GM21423 (cell line): ENCODE measurements at regions not wholly inside any gene's neighbourhood (a gene's known extent, or its start where the extent isn't known, plus 50 kb on each side); places are given as distances from the start of the nearest gene placed in this dataset.
"Not testable (repeated sequence)": the region's sequence is repeated elsewhere in the genome, so short reads cannot be mapped to it uniquely, and the experiment has no call there.

Experiments used
- ATAC-seq: cut with Tn5 transposase; IDR thresholded peaks from one replicate; pipeline ENCODE4 v1.9.1; 2021; ENCODE audit warnings: mild to moderate bottlenecking, moderate library complexity; ENCODE audit not compliant: unreplicated experiment

DNA sequence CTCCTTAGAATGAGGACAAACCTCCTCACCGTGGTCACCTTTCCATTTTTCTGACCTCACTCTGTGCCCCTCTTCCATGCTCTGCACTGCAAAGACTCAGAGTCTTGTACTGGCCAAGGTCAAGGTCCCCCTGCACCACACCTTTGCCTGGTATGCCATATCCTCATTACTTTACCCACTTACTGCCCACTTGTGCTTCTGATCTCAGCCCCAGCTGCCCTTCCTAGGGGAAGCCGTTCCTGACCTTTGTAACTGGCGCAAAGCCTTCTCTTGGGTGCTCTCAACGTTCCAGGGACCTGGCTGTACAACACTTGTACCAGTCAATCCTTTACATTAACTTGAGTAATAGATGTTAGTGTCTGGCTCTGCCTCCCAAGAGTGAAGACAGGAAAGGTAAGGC, 256.0 kb downstream of the SV2B start:
- no peak for ATAC-seq

DNA sequence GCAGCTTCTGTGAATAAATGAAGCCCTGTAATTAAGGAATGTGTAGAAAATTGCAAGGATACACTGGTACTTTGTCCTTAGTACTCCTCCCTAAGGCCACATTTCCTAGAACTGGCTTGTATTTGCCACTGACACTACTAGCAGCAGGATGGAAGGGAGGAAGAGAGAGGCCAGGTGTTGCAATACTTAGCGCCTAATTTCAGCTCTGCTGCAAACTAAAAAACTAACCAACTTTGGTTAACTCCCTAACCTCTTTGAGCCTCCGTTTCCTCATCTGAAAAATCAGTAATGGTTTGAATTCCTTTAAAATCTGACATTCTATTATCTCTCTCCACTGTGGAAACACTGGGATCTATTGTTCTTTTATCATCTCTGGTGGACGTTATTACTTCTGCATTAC, 257.0 kb downstream of the SV2B start:
- ATAC-seq, result no peak

DNA sequence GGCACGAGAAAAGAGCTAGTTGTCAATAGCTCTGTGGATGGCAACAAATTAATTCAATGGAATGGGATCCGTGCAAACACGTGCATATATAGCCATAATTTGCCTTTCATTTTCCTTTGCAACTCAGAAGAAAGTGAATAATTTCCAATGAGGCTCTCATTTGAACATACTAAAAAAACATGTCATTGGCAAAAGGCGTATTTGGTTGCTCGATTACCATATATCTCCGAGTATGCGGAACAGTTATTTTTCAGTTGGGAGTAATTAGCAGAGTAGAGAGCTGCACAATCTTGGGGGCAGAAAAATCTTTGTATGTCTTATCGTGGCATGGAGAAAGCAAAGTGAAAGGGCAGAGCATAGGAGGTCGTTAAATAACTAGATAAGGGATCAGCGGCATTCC, 257.4 kb downstream of the SV2B start:
- ATAC-seq, result no peak

DNA sequence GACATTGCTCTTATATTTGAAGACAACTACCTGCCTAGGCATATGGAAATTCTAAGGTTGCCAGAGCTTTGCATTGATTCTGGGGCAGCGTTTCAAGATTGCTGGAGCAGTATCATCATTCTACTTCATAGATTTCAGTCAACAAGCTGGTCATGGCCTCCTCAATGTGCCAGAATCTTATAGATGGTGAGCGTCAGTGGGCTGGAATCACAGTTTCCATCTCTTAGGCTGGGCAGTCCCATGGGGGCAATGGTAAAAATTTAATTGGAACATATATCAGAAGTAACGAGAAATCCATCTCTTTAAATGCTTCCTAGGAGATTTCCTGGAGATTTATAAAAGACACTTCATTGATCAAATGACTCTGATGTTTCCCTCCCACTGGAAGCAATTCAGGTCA, 258.3 kb downstream of the SV2B start:
- no peak for ATAC-seq

DNA sequence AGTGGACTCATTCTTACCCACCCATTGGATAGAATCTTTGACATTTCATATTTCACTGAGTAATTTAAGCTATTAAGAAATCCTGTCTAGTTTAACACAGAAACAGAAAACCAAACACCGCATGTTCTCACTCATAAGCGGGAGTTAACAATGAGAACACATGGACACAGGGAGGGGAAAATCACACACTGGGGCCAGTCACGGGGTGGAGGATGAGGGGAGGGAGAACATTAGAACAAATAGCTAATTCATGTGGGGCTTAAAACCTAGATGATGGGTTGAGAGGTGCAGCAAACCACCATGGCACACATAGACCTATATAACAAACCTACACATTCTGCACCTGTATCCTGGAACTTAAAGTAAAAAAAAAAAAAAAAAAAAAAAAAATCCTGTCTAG, 261.6 kb downstream of the SV2B start:
- not testable (repeated sequence) for ATAC-seq

DNA sequence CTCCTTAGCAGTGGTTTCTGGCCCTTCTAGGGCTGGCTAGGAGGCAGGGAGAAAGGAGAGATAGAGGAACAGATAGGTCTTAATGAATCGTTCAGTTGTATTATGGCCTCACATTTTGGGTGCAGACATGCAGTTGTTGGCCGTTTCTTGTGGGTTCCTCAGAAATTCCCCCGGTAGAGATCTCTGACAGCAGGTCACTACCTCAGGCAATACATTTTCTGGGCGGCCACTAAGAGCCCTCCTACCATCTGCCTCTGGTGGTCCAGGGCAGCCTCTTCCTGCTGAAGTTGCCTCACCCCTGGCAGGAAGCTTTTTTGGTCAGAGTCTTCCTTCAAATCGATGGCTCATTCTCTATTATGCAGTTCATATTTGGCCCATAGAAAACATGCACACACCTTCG, 266.1 kb downstream of the SV2B start:
- no peak for ATAC-seq

DNA sequence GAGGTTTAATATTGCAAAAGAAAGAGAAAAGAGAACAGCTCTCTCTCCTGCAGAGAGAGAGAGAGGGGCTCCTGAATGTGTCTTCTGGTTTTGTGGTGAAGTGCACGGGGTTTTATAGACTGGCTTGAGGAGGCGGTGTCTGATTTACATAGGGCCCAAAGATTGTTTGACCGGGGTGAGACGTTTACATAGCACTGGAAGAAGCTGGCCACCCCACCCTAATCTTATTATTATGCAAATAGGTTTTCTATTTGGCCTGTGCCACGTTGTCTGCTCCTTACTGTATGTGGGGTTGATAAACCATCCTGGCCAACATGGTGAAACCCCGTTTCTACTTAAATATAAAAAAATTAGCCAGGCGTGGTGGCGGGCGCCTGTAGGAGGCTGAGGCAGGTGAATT, 268.6 kb downstream of the SV2B start:
- no peak for ATAC-seq

DNA sequence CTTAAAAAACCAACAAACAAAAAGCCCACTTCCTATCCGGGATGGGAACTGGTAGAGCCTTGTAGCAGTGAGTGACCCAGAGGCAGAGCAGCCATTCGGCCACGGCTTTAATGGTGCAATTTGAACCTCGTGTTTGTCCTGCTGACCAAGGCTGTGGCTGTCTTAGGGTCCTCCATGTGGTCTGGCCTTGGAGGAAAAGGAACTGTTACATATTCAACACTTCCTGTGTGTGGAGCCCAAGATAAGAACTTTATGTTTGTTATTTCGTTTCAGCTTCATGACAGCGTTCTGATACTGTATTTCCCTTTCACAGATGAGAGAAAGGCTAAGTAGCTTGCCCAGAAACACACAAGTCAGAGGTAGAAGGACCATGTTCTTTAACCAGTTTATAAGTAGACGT, 269.8 kb downstream of the SV2B start:
- no peak for ATAC-seq

DNA sequence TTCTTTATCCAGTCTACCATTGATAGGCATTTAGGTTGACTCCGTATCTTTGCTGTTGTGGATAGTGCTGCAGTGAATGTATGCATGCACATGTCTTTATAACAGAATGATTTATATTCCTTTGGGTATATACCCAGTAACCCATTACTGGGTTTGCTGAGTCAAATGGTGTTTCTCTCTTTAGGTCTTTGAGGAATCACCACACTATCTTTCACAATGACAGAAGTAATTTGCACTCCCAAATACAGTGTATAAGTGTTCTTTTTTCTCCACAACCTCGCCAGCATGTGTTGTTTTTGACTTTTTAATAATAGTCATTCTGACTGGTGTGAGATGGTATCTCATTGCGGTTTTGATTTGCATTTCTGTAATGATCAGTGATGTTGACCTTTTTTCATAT, 271.3 kb downstream of the SV2B start:
- not testable (repeated sequence) for ATAC-seq

DNA sequence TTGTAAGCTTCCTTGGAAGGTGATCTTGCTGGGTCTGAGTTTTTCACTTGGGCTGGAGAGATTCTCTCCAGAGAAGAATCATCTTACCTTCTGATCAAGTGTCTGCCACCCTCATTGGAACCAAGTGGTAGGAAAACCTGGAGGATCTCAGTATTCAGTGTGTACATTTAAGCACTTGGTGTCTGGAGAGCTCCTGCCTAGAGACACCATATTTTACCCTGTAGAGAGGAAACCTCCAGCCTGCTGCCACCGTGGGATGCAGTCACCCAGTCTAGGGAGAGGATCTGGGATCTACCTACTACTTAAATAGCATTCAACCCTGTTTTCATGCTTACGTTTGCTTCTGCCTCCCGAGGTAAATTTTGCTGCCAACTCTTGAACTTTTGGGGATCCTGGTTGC, 274.3 kb downstream of the SV2B start:
- no peak for ATAC-seq

DNA sequence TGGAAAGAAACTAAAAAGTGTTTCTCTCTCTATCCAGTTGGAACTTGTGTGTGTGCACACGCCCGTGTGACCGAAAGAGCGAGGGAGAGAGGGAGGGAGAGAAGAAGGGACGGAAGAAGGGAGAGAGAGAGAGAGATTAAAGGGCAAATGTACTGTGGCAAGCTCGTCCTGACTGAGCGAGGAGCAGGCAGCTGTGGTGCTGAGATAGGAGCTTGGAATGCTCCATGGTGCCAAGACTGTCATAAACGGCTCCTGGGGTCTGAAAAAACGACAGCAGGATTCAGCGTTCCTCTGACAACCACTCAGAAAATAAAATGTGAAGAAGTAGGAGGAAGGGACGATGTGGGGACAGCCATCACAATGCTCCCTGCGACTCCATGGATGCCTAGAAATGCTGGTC, 276.0 kb downstream of the SV2B start:
- ATAC-seq, result no peak

DNA sequence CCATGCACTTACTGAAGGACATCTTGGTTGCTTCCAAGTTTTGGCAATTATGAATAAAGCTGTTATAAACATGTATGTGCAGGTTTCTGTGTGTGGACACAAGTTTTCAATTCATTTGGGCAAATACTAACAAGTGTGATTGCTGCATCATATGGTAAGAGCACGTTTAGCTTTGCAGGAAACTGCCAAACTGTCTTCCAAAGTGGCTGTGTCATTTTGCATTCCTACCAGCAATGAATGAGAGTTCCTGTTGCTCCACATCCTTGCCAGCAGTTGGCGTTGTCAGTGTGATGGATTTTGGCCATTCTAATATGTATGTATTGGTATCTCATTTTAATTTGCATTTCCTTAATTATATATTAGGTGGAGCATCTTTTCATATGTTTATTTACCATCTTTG, 280.1 kb downstream of the SV2B start:
- ATAC-seq, result no peak

DNA sequence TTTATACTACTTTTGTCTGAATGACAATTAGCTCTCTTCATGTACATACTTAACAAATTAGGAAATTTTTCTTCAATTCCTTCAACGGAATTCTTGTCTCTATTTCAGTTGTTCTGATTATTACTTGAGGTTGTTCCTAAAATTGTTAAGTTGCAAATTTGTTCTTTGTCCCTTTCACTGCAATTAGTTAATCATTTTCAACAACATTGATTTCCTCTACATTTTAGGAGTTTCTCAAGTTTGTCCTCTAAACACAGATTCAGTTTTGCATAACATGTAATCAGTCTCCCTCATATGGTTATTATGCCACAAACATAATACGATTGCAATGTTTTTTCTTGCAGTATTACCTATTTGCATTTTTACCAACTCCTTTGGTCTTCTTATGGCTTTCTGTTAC, 283.5 kb downstream of the SV2B start:
- no peak for ATAC-seq

DNA sequence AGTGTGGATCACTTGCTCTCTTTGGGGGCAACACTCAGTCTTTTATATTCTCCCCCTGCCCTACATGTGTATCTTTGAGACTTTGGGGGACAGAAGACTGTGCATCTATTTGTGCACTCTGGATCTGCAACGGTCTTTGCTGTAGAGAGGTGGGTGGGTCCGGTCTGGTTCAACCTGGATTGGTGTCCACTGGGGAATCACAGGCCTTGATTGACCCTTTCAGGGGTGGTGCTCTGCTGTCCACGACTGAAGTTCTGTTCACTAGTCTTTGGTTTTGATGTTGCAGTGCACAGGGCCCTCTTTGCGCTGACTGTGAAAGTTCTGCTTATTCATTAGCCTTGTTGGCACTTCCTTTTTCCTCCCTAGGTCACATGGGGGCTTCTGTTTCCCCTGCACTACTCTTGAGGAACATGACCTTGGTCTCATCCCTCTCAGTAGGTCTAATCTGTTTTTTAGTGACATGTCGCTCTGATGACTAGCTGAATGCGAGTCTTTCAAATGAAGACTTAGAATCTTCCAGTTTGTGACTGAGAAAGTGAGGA, 284.2 kb downstream of the SV2B start:
- no peak for ATAC-seq

DNA sequence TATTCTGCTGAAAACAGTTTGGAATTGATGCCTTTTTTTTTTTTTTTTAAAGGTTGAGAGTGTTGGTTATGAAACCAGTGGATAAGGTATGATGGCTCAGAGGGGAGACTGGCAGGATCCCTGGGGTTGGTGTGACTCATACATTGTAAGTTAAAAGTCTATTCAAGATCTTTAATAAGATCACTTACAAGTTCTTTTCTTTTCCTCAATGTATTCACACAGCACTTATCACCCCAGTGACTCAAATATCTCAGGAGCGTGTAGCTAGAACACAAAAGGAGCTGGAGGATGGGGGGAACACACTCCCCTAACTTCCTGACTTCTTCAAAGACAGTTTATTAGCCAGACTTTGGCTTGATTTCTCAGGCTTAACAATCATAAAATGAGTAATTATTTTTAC, 285.3 kb downstream of the SV2B start:
- no peak for ATAC-seq

DNA sequence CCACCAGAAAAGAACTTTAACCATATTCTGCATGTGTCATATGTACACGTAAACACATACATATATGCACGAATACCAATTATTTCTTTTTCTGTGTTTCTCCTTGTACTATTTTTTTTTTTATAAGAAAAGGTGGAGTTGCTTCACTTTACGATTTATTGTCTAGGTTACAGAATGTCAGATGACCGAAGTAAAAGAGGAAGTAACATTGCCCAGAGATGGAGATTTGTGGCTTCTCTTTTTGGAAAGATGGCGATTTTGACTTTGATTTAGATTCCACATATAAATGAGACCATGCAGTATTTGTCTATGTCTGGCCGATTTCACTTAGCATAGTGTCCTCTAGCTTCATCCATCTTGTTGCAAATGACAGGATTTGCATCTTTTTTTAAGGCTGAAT, 293.1 kb downstream of the SV2B start:
- no peak for ATAC-seq

DNA sequence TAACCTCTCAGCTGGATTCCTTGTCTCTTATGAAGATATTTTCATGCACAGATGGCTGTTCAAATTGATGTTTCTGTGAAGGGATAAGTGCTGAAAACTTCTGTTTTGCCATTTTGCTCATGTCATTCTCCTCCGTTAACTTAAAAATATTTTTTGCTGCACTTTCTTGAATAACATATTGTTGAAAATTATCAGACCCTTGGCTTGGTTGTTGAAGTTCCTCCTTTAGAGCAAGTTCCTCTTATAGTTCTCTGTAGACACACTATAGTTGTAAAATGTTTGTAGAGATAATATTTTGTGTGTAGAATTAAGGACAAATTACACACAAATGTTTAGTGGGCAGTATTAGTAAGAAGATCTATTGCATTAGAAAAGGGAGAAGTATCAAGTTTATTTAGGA, 300.4 kb downstream of the SV2B start:
- ATAC-seq, result no peak

DNA sequence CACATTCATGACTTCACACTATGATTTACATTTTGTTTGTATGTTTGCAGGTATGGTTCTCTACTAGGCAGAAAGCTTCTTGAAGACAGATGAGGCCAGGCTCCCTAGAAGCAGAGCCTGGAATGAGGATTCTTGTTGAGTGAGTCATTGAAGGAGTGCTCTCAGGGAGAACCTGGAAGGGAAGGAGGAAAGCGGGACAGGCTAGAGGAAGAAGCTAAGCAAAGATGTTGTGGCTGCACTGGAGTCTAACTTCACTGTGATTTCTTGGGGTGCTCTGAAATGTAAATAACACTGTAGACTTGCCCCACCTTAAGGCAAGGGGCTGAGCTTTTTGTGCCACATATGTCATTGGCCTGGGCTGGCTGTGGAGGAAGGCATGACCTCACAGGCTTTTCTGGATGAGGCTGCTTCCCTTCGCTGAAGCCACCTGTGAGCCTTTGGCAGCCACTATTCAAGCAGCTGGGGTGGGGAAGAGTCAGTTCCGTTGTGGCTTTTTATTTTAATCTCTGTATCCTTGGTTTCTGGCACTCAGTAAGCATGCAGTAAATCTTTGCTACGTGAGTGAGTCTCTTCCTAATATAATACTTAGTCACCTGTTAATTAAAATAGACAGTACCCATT, 307.3 kb downstream of the SV2B start:
- no peak for ATAC-seq

DNA sequence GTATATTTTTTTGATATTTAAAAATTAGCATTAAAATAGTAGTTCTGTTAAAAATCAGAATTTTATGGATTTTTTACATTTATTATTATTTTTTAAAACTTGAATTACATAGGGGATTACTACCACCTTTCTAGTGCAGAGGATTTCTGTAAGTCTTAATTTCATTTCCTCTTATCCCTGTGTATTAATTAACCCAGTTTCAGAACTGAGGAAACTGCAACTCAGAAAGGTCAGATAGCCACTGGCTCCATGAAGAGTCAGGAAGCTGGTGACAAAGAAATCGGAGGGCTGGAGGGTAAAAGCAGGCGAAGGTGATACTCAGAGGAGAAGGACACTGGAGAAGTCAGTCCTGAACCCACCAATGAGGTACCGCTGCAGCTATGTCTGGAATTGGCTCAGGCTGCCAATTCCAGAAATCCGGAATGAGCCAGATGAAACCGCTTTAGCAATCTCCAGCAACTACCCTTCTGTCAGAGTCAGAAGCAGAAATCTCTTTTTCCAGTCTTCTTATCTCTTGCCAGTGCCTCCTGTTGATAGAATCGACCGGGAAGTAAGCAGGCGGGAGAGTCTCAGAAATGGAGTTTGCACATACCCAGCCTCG, 308.5 kb downstream of the SV2B start:
- peak; percentile 46 for ATAC-seq

DNA sequence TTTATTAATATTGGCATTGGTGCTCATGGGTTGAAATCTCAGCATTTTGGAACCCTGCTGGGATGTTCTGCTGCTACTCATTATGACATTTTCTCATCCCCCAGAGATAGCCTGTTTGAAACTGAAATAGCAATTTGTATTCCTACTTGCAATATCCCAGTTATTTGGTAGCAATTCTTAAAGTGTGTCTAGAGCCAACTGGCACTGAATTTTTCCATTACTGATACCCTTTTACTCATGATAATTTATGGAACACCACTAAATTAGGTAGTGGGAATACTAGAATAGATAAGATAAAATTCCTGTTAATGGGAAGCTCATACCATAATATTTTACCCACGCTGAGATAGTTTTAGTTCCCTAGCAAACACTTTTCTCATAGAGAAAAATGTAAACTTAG, 309.3 kb downstream of the SV2B start:
- ATAC-seq, result no peak

DNA sequence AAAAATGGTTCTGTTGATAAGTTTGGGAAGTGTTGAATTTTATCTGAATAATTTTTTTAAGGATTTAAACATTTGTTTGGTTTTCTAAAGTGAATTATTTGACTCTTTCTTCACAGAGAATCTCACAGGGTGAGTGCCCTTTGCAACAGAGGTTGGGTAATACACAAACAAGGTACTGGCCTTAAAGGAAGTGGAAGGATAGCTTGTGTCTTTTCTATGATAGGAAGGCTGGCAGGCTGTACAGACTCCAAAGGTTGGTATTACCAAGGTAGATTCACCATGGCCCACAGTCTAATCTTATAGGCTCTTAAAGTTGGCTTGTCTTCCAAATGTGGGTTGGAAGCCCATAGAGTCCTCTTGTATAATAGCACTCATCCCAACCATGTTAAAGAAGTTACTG, 311.5 kb downstream of the SV2B start:
- no peak for ATAC-seq

DNA sequence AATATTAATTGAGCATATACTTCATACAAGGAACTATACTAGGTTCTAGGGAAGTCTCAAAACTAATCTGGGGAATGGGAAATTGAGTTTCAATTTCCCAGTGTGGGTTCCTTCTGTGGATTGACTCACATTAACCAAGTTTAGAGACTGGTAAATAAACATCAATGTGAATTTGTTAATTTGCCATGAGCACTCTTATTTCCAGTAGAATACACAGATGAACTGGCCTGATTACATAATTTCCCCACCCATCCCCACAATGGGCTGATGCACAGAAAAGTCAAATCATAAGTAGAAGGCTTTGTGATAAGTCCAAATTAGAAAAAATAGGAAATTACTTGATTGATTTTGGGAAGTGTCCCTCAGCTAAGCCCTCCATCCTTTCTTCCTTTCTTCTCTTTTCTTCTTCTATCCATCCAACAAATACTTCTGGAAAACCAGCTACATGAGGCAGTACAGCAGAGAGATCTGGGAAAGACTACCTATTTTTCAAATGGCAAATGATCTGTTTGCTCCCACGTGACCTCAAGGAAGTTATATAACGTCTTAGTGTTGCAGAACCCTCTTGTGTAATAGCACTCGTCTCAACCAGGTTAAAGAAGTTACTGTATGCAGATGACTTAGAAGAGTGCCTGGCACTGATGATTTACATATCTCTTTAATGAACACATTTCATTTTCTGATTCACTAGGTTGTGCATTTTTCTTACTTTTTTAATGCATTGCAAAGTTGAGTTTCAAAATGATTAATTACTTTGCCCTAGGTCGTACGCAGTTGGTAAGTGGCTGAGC, 312.3 kb downstream of the SV2B start:
- ATAC-seq, result no peak
